ENCODE measurements at regions not wholly inside any gene's neighbourhood (a gene's known extent, or its start where the extent isn't known, plus 50 kb on each side); places are given as distances from the start of the nearest gene placed in this dataset.

DNA sequence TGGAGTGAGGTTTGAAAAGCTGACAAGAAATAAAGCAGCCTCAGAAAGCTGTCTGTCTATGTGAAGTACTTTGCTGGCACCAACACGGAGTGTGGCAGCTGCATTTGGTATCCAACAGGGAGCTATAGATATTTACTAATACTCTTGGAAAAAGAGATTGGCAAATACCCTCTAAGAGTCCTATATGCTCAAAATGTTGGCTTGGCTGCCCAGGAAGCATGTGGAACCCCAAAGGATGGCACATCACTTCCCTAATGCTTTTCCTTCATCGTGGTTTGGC lies 398.3 kb downstream of the TLE4 start:
- FAIRE-seq = no peak

DNA sequence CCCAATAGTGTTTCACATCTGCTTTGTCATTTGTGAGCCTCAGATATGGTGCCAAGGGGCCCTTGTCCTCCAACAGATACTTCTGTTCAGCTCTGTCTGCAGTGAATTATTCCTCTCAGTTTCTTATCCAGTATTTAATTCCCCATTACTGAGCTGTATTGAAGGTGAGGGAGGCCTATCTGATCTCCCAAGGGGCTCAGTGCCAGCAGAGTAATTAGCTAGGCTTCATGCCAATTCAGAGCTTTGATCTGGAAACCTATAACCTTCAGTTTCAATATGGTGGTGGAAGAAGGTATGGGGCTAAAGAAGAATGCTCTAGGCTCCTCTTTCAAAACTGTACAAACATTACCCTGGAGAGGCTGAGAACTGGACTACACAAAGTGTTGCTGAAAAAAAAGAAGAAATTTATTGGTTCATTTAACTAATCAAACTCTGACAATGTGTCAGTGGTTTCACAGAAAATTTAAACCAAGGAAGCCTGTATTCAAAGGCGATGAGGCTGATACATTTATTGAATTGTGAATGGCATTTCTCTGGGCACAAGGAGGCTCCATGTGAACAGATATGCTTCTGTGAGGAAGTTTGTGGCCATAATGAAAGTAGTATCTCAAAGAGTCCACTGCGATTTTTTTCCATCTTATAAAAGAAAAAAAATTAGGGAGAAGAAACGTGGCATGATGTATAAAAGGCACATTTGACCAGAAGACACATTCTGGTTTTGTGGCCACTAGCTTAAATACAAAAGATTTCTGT lies 397.8 kb downstream of the TLE4 start:
- FAIRE-seq = no peak

GRCh38 chr9:79968533-79968932 lies 396.8 kb downstream of the TLE4 start:
- FAIRE-seq = no peak

DNA sequence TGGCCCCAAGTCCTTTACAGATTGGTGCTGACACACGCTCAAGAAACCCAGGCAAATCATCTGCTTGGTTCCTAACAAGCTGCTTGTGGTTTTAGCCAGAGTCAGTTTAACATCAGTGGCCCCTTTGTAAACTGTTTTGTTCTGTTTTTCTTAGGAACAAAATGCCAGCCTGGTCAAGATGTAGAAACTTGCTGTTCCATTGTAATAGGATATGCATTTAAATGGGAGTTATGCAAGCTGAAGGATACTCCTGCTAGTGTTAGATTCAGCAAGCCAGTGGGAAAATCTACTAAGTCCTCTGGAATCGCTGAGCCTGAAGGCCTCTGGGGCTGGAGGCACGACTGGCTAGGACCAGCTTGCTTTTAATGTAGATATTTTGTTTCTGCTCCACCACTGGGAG lies 391.1 kb downstream of the TLE4 start:
- no peak for FAIRE-seq

GRCh38 chr9:79962150-79962549 lies 390.4 kb downstream of the TLE4 start:
- FAIRE-seq = no peak

DNA sequence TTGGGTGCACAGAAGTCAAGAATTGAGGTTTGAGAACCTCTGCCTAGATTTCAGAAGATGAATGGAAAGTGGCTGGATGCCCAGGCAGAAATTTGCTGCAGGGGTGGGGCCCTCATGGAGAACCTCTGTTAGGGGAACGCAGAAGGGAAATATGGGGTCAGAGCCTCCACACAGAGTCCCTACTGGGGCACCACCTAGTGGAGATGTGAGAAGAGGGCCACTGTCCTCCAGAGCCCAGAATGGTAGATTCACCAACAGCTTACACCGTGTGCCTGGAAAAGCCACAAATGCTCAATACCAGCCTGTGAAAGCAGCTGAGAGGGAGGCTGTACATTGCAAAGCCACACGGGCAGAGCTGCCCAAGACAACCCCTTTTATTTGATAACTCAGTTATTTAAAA lies 383.5 kb downstream of the TLE4 start:
- no peak for FAIRE-seq

- peak; percentile 89 for FAIRE-seq
Observed at GRCh38 chr9:79953908-79954307, 382.1 kb downstream of the TLE4 start.

GRCh38 chr9:79952401-79952800 lies 380.6 kb downstream of the TLE4 start:
- no peak for FAIRE-seq

DNA sequence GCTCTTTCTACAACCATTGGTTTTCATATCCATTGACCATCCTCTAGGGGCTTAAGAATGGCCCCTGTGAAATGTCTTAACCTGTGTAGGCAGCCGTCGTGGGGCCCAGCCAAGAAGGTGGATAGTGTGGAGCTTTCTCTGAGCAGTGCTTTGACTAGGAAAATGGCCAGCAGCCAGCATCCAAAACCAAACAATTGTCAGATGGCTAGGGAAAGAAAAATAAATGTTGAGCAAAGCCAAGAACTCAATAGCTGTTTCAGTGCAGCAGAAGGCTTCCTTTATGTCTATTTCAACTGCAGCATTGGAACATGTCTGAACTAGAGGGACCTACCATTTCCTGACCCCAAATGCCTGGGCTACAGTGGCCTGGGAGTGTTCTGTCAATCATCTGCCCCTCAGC lies 374.9 kb downstream of the TLE4 start:
- no peak for FAIRE-seq

GRCh38 chr9:79945495-79945894 lies 373.7 kb downstream of the TLE4 start:
- no peak for FAIRE-seq

GRCh38 chr9:79945016-79945415 lies 373.3 kb downstream of the TLE4 start:
- FAIRE-seq = no peak

- FAIRE-seq = no peak
Observed at GRCh38 chr9:79940919-79941318, 369.2 kb downstream of the TLE4 start.

DNA sequence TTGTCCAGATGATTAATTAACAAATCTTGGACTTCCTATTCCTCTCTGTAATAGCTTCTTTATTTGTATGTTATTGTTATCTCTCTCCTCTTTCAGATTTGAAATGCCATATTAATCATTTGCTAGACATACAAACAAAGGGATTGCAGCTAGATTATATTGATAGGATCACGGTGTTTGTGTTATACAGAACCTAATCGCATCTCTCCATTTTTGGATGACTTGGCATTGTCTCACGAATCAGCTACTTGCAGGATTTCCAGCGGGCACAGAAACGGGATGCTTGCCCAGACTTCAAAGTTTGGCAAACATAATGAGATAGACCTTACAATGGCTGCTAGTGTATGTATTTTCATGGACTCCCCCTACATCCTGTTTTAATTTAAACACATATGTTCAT lies 368.1 kb downstream of the TLE4 start:
- no peak for FAIRE-seq

DNA sequence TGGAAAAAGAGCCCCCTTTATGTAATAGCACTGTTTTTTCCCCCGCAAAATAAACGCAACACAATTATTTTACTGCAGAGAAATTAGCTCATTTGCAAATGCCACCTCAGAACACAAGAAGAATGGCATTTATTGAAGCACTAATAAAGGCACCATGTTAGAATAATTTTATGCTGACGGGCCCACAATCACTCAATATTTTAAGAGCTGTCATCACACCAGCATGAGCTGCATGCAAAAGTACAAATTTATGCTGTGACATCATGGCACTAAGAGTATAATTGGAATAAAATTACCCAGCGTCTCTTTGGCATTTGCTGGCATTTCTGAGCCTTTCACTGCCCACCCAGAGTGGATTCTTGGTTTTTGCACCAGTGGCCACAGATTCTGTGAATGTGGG lies 364.6 kb downstream of the TLE4 start:
- no peak for FAIRE-seq

DNA sequence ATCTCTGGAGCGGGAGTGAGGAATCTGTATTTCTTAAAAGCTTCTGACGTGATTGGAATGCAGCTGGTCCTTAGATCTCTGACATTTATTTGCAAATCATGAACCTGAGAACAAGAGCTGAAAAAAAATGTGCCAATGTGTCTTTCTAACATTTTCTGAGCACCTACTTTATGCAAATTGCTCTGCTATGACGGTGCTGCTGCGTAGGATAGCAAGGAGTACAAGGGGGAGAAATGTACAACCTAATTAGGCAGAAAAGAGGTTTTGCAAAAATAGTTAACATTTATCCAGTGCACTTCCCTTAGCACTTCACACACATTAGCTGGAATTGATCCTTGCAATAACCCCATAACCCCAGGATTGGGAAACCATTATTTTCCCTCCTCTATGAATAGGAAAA lies 357.5 kb downstream of the TLE4 start:
- FAIRE-seq = no peak

- no peak for FAIRE-seq
Observed at GRCh38 chr9:79928661-79929223, 357.0 kb downstream of the TLE4 start.

GRCh38 chr9:79925326-79925725 lies 353.6 kb downstream of the TLE4 start:
- FAIRE-seq = no peak

GRCh38 chr9:79924836-79925235 lies 353.1 kb downstream of the TLE4 start:
- no peak for FAIRE-seq

DNA sequence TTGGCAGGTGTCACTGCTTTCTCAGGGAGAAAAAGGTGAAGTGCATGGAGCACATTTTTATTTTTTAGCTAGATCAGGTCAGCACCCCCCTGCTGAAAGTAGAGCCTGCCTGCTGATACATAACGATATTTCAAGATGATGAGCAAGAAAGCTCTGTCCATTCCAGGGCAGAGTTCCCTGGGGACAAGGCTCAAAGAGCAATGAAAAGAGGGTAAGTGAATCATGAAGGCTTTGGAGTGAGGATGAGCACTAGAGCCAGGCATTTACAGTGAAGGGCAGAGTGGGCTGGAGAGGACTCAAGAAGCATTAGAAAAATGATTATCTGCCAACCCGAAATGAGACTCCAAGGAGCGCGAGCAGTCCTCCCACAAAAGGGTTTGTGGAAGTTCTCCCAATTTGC lies 345.7 kb downstream of the TLE4 start:
- no peak for FAIRE-seq

GRCh38 chr9:79913867-79914266 lies 342.1 kb downstream of the TLE4 start:
- no peak for FAIRE-seq

DNA sequence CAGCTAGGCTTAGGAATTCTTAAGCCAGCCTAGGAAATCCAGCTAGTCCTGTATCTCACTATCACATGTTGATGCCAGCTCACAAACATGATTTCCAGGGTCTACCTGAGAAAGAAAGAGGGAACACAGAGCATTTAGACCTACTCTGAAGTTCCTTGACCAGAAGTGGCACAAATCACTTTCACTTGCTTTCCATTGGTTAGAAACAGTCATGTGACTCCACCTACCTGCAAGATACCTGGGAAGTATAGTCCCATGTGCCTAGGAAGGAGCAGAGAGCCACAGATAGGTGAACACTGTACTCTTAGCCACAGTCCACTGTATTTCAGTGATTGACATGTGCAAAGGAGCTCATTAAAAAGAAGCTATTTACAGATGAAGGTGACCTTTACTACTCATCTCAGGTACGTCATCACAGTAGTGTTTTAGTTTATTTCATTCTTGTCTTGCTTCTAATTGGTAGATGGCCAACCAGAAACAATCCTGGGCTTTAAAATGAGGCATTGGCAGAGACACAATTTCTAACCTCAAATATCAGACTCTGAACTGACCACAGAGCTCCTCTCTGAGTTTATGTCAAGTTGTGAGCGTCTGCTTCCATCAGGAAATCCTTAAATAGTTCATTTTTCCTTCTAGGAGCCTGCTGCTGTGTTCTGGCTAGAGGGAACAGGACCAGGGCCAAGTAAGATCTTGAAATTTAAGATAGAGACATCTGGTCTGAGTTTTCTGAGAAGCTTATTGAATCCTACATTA lies 340.7 kb downstream of the TLE4 start:
- FAIRE-seq = no peak

DNA sequence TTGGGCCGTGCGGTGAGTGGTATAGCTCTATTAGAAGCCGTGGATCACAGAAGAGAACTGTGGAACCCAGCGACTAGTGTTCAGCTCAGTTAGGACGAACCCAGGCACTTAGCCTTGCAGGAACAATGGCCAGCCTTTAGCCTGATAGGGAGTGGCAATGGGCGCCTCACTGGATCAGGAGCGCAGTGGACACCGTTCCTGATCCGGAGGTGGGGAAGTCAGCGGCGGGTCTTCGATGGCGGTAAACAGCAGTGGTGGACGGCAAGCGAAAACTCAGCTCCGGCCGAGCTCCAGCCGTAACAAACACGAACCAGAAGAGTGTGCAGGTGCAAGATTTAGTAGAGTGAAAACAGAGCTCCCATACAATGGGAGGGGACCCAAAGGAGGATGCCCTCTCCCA lies 340.0 kb downstream of the TLE4 start:
- no peak for FAIRE-seq

GRCh38 chr9:79902825-79903600 lies 331.2 kb downstream of the TLE4 start:
- no peak for FAIRE-seq

- no peak for FAIRE-seq
Observed at GRCh38 chr9:79900754-79901153, 329.0 kb downstream of the TLE4 start.

Measured in A204.1 (cell line).